NCI-H2107 (cell line): ENCODE measurements at regions not wholly inside any gene's neighbourhood (a gene's known extent, or its start where the extent isn't known, plus 50 kb on each side); places are given as distances from the start of the nearest gene placed in this dataset.

ENCODE experiments used
- DNase-seq: peaks from one replicate; lab custom pipeline; 2025; lab: John Stamatoyannopoulos, UW

GRCh38 chr1:244220410-244220809, 169.3 kb downstream of the ZBTB18 start:
- DNase-seq = no peak

- DNase-seq = no peak
Observed at GRCh38 chr1:244221991-244222390, 170.9 kb downstream of the ZBTB18 start.

GRCh38 chr1:244224487-244225430, 173.7 kb downstream of the ZBTB18 start:
- DNase-seq = no peak

- DNase-seq = no peak
Observed at GRCh38 chr1:244226435-244226834, 175.4 kb downstream of the ZBTB18 start.

GRCh38 chr1:244230470-244230869, 179.4 kb downstream of the ZBTB18 start:
- DNase-seq = no peak

- DNase-seq = no peak
Observed at GRCh38 chr1:244231193-244231571, 180.1 kb downstream of the ZBTB18 start.

GRCh38 chr1:244231572-244232315, 180.7 kb downstream of the ZBTB18 start:
- peak; percentile 66 for DNase-seq

- DNase-seq = no peak
Observed at GRCh38 chr1:244234009-244234643, 183.0 kb downstream of the ZBTB18 start.

GRCh38 chr1:244235157-244235556, 184.1 kb downstream of the ZBTB18 start:
- DNase-seq = no peak

- DNase-seq = no peak
Observed at GRCh38 chr1:244236101-244236500, 185.0 kb downstream of the ZBTB18 start.

- DNase-seq = no peak
Observed at GRCh38 chr1:244236721-244237120, 185.6 kb downstream of the ZBTB18 start.

- DNase-seq = no peak
Observed at GRCh38 chr1:244237445-244237844, 186.4 kb downstream of the ZBTB18 start.

GRCh38 chr1:244239261-244239770, 188.2 kb downstream of the ZBTB18 start:
- DNase-seq = peak; percentile 65

- no peak for DNase-seq
Observed at GRCh38 chr1:244241438-244241837, 190.4 kb downstream of the ZBTB18 start.

- no peak for DNase-seq
Observed at GRCh38 chr1:244242446-244242845, 191.4 kb downstream of the ZBTB18 start.

- no peak for DNase-seq
Observed at GRCh38 chr1:244246334-244246733, 195.3 kb downstream of the ZBTB18 start.

GRCh38 chr1:244248426-244248825, 197.3 kb downstream of the ZBTB18 start:
- DNase-seq = no peak

- DNase-seq = no peak
Observed at GRCh38 chr1:244252211-244252610, 199.5 kb downstream of the ADSS2 start.

GRCh38 chr1:244254467-244254866, 197.2 kb downstream of the ADSS2 start:
- DNase-seq = no peak

- DNase-seq = no peak
Observed at GRCh38 chr1:244255426-244255965, 196.2 kb downstream of the ADSS2 start.

- DNase-seq = no peak
Observed at GRCh38 chr1:244256086-244256676, 195.5 kb downstream of the ADSS2 start.

- DNase-seq = no peak
Observed at GRCh38 chr1:244264163-244264562, 187.5 kb downstream of the ADSS2 start.
